RWPE2 (cell line): ENCODE measurements at regions not wholly inside any gene's neighbourhood (a gene's known extent, or its start where the extent isn't known, plus 50 kb on each side); places are given as distances from the start of the nearest gene placed in this dataset.

Experiments
- ATAC-seq: fragments of 200-7000 bp; cut with Tn5 transposase; 3 replicates; pipeline ENCODE4 v1.9.1; 2021; ENCODE audit warnings: low read depth
- DNase-seq: peaks from one replicate; pipeline ENCODE4 v3.0.0-alpha.2; 2020; ENCODE audit warnings: low spot score
- H3K27ac ChIP-seq: fragments of 450-650 bp; 2 replicates; pipeline ENCODE4 v1.5.1; 2017; ENCODE audit warnings: mild to moderate bottlenecking; ENCODE audit not compliant: poor library complexity, severe bottlenecking
- H3K27me3 ChIP-seq: fragments of 250-450 bp; sonication (Bioruptor Pico); 2 replicates; pipeline ENCODE4 v1.5.1; 2021; ENCODE audit warnings: mild to moderate bottlenecking, moderate library complexity; ENCODE audit not compliant: insufficient read depth, poor library complexity, severe bottlenecking
- H3K36me3 ChIP-seq: fragments of 250-450 bp; sonication (Bioruptor Pico); 2 replicates; pipeline ENCODE4 v1.5.1; 2020; ENCODE audit warnings: low read depth, mild to moderate bottlenecking, moderate library complexity
- H3K4me1 ChIP-seq: fragments of 250-450 bp; sonication (Bioruptor Pico); 2 replicates; pipeline ENCODE4 v1.5.1; 2021; ENCODE audit warnings: mild to moderate bottlenecking, moderate library complexity; ENCODE audit not compliant: insufficient read depth, poor library complexity, severe bottlenecking
- H3K4me3 ChIP-seq: fragments of 250-450 bp; sonication (Bioruptor Pico); 2 replicates; pipeline ENCODE4 v1.5.1; 2021; ENCODE audit warnings: mild to moderate bottlenecking, moderate library complexity; ENCODE audit not compliant: severe bottlenecking
- H3K9me3 ChIP-seq: fragments of 250-450 bp; sonication (Bioruptor Pico); 2 replicates; pipeline ENCODE4 v1.5.1; 2021; ENCODE audit warnings: mild to moderate bottlenecking, moderate library complexity; ENCODE audit not compliant: severe bottlenecking
- CTCF ChIP-seq: fragments of 450-650 bp; IDR thresholded peaks from one replicate; pipeline ENCODE4 v1.5.1; 2017; ENCODE audit warnings: mild to moderate bottlenecking, moderate library complexity; ENCODE audit not compliant: poor library complexity, severe bottlenecking

GRCh38 chr7:25832929-25833328 lies 319.1 kb upstream of the NFE2L3 start:
- Histone ChIP-seq H3K36me3 (no peaks in the 10 kb centered on the region), H3K9me3 (no peaks in the 10 kb centered on the region), H3K27ac (no peak overlapping the region), H3K4me1 (no peaks in the 10 kb centered on the region), H3K4me3 (no peak overlapping the region), H3K27me3 (no peaks in the 10 kb centered on the region)
- no peak for ATAC-seq
- no peak for DNase-seq
- TF ChIP-seq CTCF, result no peak

- Histone ChIP-seq H3K4me3 (no peak overlapping the region), H3K9me3 (no peaks in the 10 kb centered on the region), H3K27ac (no peak overlapping the region), H3K27me3 (no peaks in the 10 kb centered on the region), H3K4me1 (no peaks in the 10 kb centered on the region), H3K36me3 (no peaks in the 10 kb centered on the region)
- ATAC-seq (no peak), DNase-seq (no peak)
- no peak for TF ChIP-seq CTCF
Measured at GRCh38 chr7:25834050-25834449, 317.9 kb upstream of the NFE2L3 start.

GRCh38 chr7:25835197-25835596 lies 316.8 kb upstream of the NFE2L3 start:
- Histone ChIP-seq H3K36me3 (no peaks in the 10 kb centered on the region), H3K27ac (no peak overlapping the region), H3K9me3 (no peaks in the 10 kb centered on the region), H3K4me1 (no peaks in the 10 kb centered on the region), H3K4me3 (no peak overlapping the region), H3K27me3 (no peaks in the 10 kb centered on the region)
- ATAC-seq (peak; percentile 68; the same call in 2 of the 3 replicates), DNase-seq (no peak)
- TF ChIP-seq CTCF, result no peak

- no peaks in the 10 kb centered on the region for H3K27me3 ChIP-seq
- no peaks in the 10 kb centered on the region for H3K4me1 ChIP-seq
- no peaks in the 10 kb centered on the region for H3K9me3 ChIP-seq
- ATAC-seq (no peak), DNase-seq (no peak)
- H3K27ac ChIP-seq, result no peak overlapping the region
- H3K4me3 ChIP-seq, result no peak overlapping the region
- TF ChIP-seq CTCF, result no peak
- H3K36me3 ChIP-seq, result no peaks in the 10 kb centered on the region
Measured at GRCh38 chr7:25839084-25839769, 312.8 kb upstream of the NFE2L3 start.

GRCh38 chr7:25840209-25840792 lies 311.7 kb upstream of the NFE2L3 start:
- no peak overlapping the region for H3K27ac ChIP-seq
- H3K9me3 ChIP-seq, result no peaks in the 10 kb centered on the region
- no peaks in the 10 kb centered on the region for H3K36me3 ChIP-seq
- TF ChIP-seq CTCF, result no peak
- no peaks in the 10 kb centered on the region for H3K27me3 ChIP-seq
- ATAC-seq, result no peak
- no peak for DNase-seq
- no peak overlapping the region for H3K4me3 ChIP-seq
- no peaks in the 10 kb centered on the region for H3K4me1 ChIP-seq
